Activated CD8-positive, alpha-beta T cell treated with anti-CD3 and anti-CD28 coated beads for 36 hours (primary cell): ENCODE measurements at regions not wholly inside any gene's neighbourhood (a gene's known extent, or its start where the extent isn't known, plus 50 kb on each side); places are given as distances from the start of the nearest gene placed in this dataset.

Experiments used
- ATAC-seq: fragments of 200-7000 bp; cut with Tn5 transposase; one replicate; pipeline ENCODE4 v1.10.0; 2021; ENCODE audit warnings: mild to moderate bottlenecking, moderate library complexity
- CTCF ChIA-PET: fragments of 350-600 bp; sonication (Branson Sonifier 250); formaldehyde crosslinking; loops from one replicate; lab custom pipeline; 2021; ENCODE audit warnings: antibody characterized with exemption; lab: Charles Lee
- POLR2A ChIA-PET: fragments of 350-600 bp; sonication (Branson Sonifier 250); formaldehyde crosslinking; loops from one replicate; lab custom pipeline; 2021; ENCODE audit warnings: antibody characterized with exemption; lab: Charles Lee
- DNase-seq: peaks from one replicate; pipeline ENCODE4 v3.0.0-alpha.2; 2020
- H3K27ac Mint-ChIP-seq: one replicate; pipeline ENCODE4 v1.8.0; 2021; ENCODE audit warnings: mild to moderate bottlenecking, mixed read lengths
- H3K27me3 Mint-ChIP-seq: one replicate; pipeline ENCODE4 v1.8.0; 2021; ENCODE audit warnings: mixed read lengths
- H3K36me3 Mint-ChIP-seq: one replicate; pipeline ENCODE4 v1.8.0; 2021; ENCODE audit warnings: low read depth, mixed read lengths
- H3K4me1 Mint-ChIP-seq: one replicate; pipeline ENCODE4 v1.8.0; 2021; ENCODE audit warnings: low read depth, mixed read lengths
- H3K4me3 Mint-ChIP-seq: one replicate; pipeline ENCODE4 v1.8.0; 2021; ENCODE audit warnings: mild to moderate bottlenecking, moderate library complexity, mixed read lengths
- H3K9me3 Mint-ChIP-seq: one replicate; pipeline ENCODE4 v1.8.0; 2021; ENCODE audit warnings: mixed read lengths
- intact Hi-C: fragments of 100-400 bp; cut with micrococcal nuclease; formaldehyde crosslinking; loops from one replicate; pipeline ENCODE4 v1.10.0; 2022
- TF ChIP-seq, protein P1 (sequence below): fragments of 200-600 bp; IDR thresholded peaks from one replicate; pipeline ENCODE4 v1.8.0; 2022; ENCODE audit warnings: antibody characterized with exemption, mild to moderate bottlenecking

DNA sequence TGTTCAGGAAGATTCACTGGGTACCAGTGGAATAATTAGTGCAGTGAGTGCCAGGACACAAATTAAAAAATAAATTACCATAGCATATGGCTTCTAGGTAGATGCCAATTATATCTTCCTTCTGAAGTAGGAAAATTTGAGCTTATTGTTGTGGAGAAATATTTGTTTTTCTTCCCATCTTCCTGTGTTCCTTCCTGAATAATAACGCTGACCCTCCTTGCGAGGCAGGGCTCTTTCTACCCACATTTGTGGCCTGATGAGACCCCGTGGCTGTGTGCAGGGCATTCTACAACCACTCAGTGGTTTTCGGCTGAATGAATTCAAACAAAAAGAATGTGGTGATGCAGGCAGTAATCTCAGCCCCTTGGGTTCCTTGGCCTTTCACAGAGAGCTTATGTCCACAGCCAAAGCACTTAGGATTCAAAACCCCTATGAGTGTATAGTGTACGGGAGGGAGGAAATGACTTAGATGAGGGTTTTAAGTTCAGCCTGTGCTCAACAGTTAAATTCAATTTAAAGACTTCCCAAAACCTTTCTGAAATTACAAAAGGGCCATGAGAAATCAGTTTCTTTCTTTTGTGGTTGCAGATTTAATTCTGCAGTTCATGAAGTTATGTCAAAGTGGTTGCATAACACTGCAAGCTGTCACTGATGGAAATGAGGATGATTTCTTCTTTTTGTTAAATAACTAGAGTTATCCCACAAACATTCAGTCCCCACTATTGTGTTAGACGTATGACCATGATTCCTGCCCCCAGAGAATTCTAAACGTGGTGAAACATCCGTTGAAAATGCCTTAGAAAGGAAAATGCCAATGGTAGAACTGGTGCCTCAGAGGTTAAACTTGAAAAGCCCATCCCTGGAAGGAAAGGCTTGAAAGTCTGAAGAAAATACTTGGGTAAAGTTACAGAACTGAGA, 255.3 kb downstream of the FZD1 start:
- intact Hi-C loops, result no loop called here
- H3K4me3 Mint-ChIP-seq, result no peak overlapping the region
- no peak overlapping the region for H3K27ac Mint-ChIP-seq
- CTCF ChIA-PET, result no interaction called here
- DNase-seq (no peak), ATAC-seq (no peak)
- H3K27me3 Mint-ChIP-seq, result no peaks in the 10 kb centered on the region
- H3K9me3 Mint-ChIP-seq, result peaks cover 2% of the 10 kb centered on the region
- TF ChIP-seq, protein P1, sequence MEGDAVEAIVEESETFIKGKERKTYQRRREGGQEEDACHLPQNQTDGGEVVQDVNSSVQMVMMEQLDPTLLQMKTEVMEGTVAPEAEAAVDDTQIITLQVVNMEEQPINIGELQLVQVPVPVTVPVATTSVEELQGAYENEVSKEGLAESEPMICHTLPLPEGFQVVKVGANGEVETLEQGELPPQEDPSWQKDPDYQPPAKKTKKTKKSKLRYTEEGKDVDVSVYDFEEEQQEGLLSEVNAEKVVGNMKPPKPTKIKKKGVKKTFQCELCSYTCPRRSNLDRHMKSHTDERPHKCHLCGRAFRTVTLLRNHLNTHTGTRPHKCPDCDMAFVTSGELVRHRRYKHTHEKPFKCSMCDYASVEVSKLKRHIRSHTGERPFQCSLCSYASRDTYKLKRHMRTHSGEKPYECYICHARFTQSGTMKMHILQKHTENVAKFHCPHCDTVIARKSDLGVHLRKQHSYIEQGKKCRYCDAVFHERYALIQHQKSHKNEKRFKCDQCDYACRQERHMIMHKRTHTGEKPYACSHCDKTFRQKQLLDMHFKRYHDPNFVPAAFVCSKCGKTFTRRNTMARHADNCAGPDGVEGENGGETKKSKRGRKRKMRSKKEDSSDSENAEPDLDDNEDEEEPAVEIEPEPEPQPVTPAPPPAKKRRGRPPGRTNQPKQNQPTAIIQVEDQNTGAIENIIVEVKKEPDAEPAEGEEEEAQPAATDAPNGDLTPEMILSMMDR, result no peak
- no peaks in the 10 kb centered on the region for H3K4me1 Mint-ChIP-seq
- POLR2A ChIA-PET, result no interaction called here
- no peaks in the 10 kb centered on the region for H3K36me3 Mint-ChIP-seq

DNA sequence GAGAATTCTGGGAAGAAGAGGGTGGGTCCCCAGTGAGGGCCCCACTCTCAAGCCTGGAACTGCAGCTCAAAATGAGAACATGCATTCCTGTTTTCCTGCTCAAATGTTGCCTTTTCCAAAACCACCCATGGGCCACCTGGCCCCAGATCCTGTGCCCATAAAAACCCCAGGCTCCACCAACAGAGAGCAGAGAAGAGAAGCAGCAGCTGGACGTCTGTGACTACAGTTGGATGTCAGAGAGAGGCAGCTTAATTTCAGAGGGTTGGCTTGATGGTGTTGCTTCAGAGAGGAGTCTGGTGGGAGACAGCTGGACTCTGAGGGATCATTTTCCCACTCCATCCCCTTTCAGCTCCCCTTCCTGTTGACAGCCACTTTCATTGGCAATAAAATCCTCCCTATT, 256.4 kb downstream of the FZD1 start:
- ChIA-PET POLR2A (no interaction called here), CTCF (no interaction called here)
- ATAC-seq (no peak), DNase-seq (no peak)
- Mint-ChIP-seq H3K9me3 (peaks cover 2% of the 10 kb centered on the region), H3K27me3 (no peaks in the 10 kb centered on the region), H3K27ac (no peak overlapping the region), H3K4me3 (no peak overlapping the region), H3K36me3 (no peaks in the 10 kb centered on the region), H3K4me1 (no peaks in the 10 kb centered on the region)
- intact Hi-C loops, result no loop called here
- TF ChIP-seq, protein P1, result no peak

DNA sequence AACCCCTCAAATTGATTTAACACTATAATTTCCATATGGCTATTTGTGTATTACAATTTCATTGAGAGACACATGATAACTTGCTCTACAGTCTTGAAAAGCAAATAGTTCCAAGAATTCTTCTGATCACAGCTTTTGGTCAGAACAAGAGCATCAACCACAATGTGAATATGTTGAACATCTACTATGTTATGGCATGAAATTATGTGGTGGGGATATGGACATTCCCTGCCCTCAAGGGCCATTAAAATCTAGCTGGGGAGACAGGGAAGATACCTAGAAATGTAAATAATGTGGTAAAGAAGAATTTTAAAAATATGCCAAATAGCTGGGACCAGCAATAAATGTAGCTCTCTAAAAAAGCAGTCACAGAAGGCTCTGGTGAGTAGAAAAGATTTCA, 262.2 kb downstream of the FZD1 start:
- intact Hi-C loops, result no loop called here
- POLR2A ChIA-PET, result interaction anchor here (0.6 kb wide), 1 partner anchor 1024 kb away, joined by 3 read pairs; no protein-coding TSS in a partner anchor
- no peaks in the 10 kb centered on the region for H3K4me1 Mint-ChIP-seq
- no peak overlapping the region for H3K27ac Mint-ChIP-seq
- ATAC-seq (no peak), DNase-seq (no peak)
- no peaks in the 10 kb centered on the region for H3K27me3 Mint-ChIP-seq
- H3K36me3 Mint-ChIP-seq, result no peaks in the 10 kb centered on the region
- CTCF ChIA-PET, result no interaction called here
- no peak overlapping the region for H3K4me3 Mint-ChIP-seq
- peaks cover 19% of the 10 kb centered on the region for H3K9me3 Mint-ChIP-seq
- TF ChIP-seq, protein P1, result no peak

DNA sequence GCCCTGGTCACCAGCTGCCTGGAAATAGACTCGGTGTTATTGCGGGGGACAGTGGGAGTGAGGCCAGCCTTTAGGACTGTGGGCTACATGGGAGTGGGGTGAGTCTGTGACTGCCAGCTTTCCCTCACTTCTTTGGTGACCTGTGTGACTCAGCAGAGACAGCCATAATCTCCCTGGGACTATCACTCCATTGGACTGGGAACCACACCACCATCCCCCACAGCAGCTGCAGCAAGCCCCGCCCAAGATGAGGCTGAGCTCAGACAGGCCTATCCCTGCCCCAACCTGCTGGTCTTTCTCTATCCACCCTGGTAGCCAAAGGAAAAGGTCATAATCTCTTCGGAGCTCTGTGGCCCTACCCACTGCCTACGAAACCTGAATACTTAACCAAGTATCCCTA, 263.2 kb downstream of the FZD1 start:
- H3K9me3 Mint-ChIP-seq, result peaks cover 27% of the 10 kb centered on the region
- H3K27me3 Mint-ChIP-seq, result no peaks in the 10 kb centered on the region
- TF ChIP-seq, protein P1, result no peak
- H3K4me1 Mint-ChIP-seq, result no peaks in the 10 kb centered on the region
- DNase-seq (no peak), ATAC-seq (no peak)
- H3K4me3 Mint-ChIP-seq, result no peak overlapping the region
- intact Hi-C loops, result no loop called here
- H3K27ac Mint-ChIP-seq, result no peak overlapping the region
- ChIA-PET CTCF (no interaction called here), POLR2A (no interaction called here)
- no peaks in the 10 kb centered on the region for H3K36me3 Mint-ChIP-seq

DNA sequence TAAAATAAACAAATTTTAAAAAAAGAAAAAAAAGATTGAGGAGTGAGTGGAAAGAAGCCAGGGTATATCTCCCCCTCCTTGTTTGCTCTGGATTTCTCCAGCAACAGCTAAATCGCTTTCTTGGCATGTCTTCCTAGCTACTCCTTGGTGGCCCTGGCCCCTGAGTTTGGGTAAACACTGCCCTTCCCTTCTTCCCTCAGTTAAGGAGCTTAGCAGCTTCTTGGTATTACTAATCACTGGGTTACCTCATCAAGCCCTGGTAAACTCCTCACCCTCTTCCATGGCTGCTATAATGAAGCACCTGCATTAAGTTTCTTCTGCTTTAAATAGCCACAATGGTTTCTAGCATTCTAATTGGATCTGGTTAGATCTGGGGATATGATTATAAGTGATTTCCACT, 269.8 kb downstream of the FZD1 start:
- DNase-seq, result no peak
- no peaks in the 10 kb centered on the region for H3K4me1 Mint-ChIP-seq
- ATAC-seq, result no peak
- CTCF ChIA-PET, result no interaction called here
- TF ChIP-seq, protein P1, result no peak
- H3K9me3 Mint-ChIP-seq, result peaks cover 24% of the 10 kb centered on the region
- H3K27me3 Mint-ChIP-seq, result no peaks in the 10 kb centered on the region
- POLR2A ChIA-PET, result no interaction called here
- intact Hi-C loops, result no loop called here
- no peaks in the 10 kb centered on the region for H3K36me3 Mint-ChIP-seq
- H3K27ac Mint-ChIP-seq, result no peak overlapping the region
- H3K4me3 Mint-ChIP-seq, result no peak overlapping the region
